ENCODE measurements at regions not wholly inside any gene's neighbourhood (a gene's known extent, or its start where the extent isn't known, plus 50 kb on each side); places are given as distances from the start of the nearest gene placed in this dataset.

GRCh38 chr12:131551675-131552491 lies 159.0 kb upstream of the SFSWAP start:
- no peak for DNase-seq (ENCODE audit: low spot score)
- no peak overlapping the region for H3K4me3 ChIP-seq
- no peaks in the 10 kb centered on the region for H4K20me1 ChIP-seq (ENCODE audit: insufficient read depth, poor library complexity, severe bottlenecking)
- no peaks in the 10 kb centered on the region for H3K27me3 ChIP-seq
- no peaks in the 10 kb centered on the region for H3K36me3 ChIP-seq (replicated peaks; ENCODE audit: insufficient read depth, low read depth)
- H3K9me3 ChIP-seq (ENCODE audit: low read depth): no peaks in the 10 kb centered on the region
- no peak overlapping the region for H2AFZ ChIP-seq
- no peaks in the 10 kb centered on the region for H3K4me1 ChIP-seq (ENCODE audit: insufficient read depth)
- TF ChIP-seq EZH2phosphoT487 (IDR thresholded peaks at IDR 0.05; ENCODE audit: low read depth, severe bottlenecking, unreplicated experiment) (no peak), EZH2 (IDR thresholded peaks at IDR 0.05; ENCODE audit: borderline replicate concordance) (no peak)
- TF ChIP-seq, protein P1, sequence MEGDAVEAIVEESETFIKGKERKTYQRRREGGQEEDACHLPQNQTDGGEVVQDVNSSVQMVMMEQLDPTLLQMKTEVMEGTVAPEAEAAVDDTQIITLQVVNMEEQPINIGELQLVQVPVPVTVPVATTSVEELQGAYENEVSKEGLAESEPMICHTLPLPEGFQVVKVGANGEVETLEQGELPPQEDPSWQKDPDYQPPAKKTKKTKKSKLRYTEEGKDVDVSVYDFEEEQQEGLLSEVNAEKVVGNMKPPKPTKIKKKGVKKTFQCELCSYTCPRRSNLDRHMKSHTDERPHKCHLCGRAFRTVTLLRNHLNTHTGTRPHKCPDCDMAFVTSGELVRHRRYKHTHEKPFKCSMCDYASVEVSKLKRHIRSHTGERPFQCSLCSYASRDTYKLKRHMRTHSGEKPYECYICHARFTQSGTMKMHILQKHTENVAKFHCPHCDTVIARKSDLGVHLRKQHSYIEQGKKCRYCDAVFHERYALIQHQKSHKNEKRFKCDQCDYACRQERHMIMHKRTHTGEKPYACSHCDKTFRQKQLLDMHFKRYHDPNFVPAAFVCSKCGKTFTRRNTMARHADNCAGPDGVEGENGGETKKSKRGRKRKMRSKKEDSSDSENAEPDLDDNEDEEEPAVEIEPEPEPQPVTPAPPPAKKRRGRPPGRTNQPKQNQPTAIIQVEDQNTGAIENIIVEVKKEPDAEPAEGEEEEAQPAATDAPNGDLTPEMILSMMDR (IDR thresholded peaks at IDR 0.05; ENCODE audit: poor library complexity): no peak
- H3K79me2 ChIP-seq: no peaks in the 10 kb centered on the region
- H3K4me2 ChIP-seq: no peak overlapping the region
- H3K9me2 ChIP-seq (replicated peaks; ENCODE audit: insufficient read depth): no peaks in the 10 kb centered on the region
- WGBS (ENCODE audit: low lambda C conversion rate, missing lambda C conversion rate): 85% methylated on average over 15 of the region's 15 CpGs
- H3K27ac ChIP-seq: no peak overlapping the region

DNA sequence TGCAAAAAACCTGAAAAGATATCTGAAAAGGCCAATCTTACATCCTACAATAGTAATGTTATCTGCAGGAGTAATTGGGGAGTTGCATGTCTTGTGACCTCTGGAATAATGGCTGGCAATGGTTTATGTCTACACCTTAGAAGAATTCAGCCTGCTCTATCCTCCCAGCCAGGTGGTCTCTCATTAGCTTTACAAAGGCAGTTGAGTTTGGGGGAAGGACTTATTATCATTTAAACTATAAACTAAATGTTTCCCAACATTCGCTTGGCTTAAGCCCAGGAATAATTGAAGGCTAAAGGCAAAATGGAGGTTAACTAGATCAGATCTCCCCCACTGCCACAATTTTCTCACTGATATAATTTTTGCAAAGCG lies 158.4 kb upstream of the SFSWAP start:
- no peaks in the 10 kb centered on the region for H3K79me2 ChIP-seq
- no peak overlapping the region for H3K27ac ChIP-seq
- H2AFZ ChIP-seq: no peak overlapping the region
- no peaks in the 10 kb centered on the region for H3K4me1 ChIP-seq (ENCODE audit: insufficient read depth)
- no peaks in the 10 kb centered on the region for H4K20me1 ChIP-seq (ENCODE audit: insufficient read depth, poor library complexity, severe bottlenecking)
- no peaks in the 10 kb centered on the region for H3K36me3 ChIP-seq (replicated peaks; ENCODE audit: insufficient read depth, low read depth)
- H3K4me3 ChIP-seq: no peak overlapping the region
- no peaks in the 10 kb centered on the region for H3K9me2 ChIP-seq (replicated peaks; ENCODE audit: insufficient read depth)
- no peaks in the 10 kb centered on the region for H3K27me3 ChIP-seq
- H3K9me3 ChIP-seq (ENCODE audit: low read depth): no peaks in the 10 kb centered on the region
- no peak overlapping the region for H3K4me2 ChIP-seq
- DNase-seq (ENCODE audit: low spot score): no peak
- TF ChIP-seq, protein P1 (IDR thresholded peaks at IDR 0.05; ENCODE audit: poor library complexity): no peak
- WGBS (ENCODE audit: low lambda C conversion rate, missing lambda C conversion rate): 70% methylated on average over 2 of the region's 2 CpGs

DNA sequence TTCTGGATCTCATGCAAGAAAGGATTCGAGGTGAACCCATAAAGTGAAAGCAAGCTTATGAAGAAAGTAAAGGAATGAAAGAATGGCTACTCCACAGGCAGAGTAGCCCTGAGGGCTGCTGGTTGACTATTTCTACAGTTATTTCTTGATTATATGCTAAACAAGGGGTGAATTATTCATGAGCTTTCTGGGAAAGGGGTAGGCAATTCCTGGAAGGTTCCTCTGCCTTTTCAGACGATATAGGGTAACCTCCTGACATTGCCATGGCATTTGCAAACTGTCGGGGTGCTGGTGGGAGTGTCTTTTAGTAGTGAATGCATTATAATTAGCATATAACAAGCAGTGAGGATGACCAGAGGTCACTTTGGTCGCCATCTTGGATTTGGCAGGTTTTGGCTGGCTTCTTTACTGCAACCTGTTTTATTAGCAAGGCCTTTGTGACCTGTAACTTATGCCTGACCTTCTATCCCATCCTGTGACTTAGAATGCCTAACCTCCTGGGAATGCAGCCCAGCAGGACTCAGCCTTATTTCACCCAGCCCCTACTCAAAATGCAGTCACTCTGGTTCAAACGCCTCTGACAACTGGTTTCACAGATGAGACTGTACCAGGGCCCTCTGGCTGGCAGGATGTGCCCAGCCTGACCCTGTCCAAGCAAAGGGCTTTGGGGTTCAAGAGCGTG lies 157.7 kb upstream of the SFSWAP start:
- no peak for TF ChIP-seq EZH2 (IDR thresholded peaks at IDR 0.05; ENCODE audit: borderline replicate concordance)
- no peak for TF ChIP-seq EZH2phosphoT487 (IDR thresholded peaks at IDR 0.05; ENCODE audit: low read depth, severe bottlenecking, unreplicated experiment)
- TF ChIP-seq, protein P1 (IDR thresholded peaks at IDR 0.05; ENCODE audit: poor library complexity): no peak
- Histone ChIP-seq H3K4me3 (no peak overlapping the region), H3K36me3 (replicated peaks; ENCODE audit: insufficient read depth, low read depth) (no peaks in the 10 kb centered on the region), H3K27me3 (peaks cover 7% of the 10 kb centered on the region), H3K9me2 (replicated peaks; ENCODE audit: insufficient read depth) (no peaks in the 10 kb centered on the region), H4K20me1 (ENCODE audit: insufficient read depth, poor library complexity, severe bottlenecking) (no peaks in the 10 kb centered on the region), H3K4me1 (ENCODE audit: insufficient read depth) (no peaks in the 10 kb centered on the region), H3K27ac (no peak overlapping the region), H3K4me2 (no peak overlapping the region), H3K9me3 (ENCODE audit: low read depth) (no peaks in the 10 kb centered on the region), H2AFZ (no peak overlapping the region), H3K79me2 (no peaks in the 10 kb centered on the region)
- no peak for DNase-seq (ENCODE audit: low spot score)
- 80% methylated on average over 6 of the region's 6 CpGs for WGBS (ENCODE audit: low lambda C conversion rate, missing lambda C conversion rate)
